Mesenchymal stem cell (in vitro differentiated cells and primary cell): ENCODE measurements at regions not wholly inside any gene's neighbourhood (a gene's known extent, or its start where the extent isn't known, plus 50 kb on each side); places are given as distances from the start of the nearest gene placed in this dataset.

Experiments
- DNase-seq: peaks from one replicate; pipeline ENCODE4 v3.0.0-alpha.2; 2013
- H2AFZ ChIP-seq: one replicate; pipeline ENCODE4 v1.6.1; 2013; ENCODE audit warnings: low read depth, mild to moderate bottlenecking, control low read depth, inconsistent platforms, low read length, moderate library complexity
- H2AK5ac ChIP-seq: 2 replicates; pipeline ENCODE4 v1.6.1; 2013; ENCODE audit warnings: low read length, moderate library complexity, mild to moderate bottlenecking, inconsistent platforms; ENCODE audit not compliant: severe bottlenecking
- H2BK120ac ChIP-seq: one replicate; pipeline ENCODE4 v1.6.1; 2013; ENCODE audit warnings: low read depth, mild to moderate bottlenecking, inconsistent platforms, low read length, moderate library complexity
- H2BK12ac ChIP-seq, 2 experiments: one replicate each; pipeline ENCODE4 v1.6.1; 2013; ENCODE audit warnings: inconsistent platforms in 2 of 2, low read length in 2 of 2, mild to moderate bottlenecking in 2 of 2, moderate library complexity in 2 of 2, control low read depth in 1 of 2
- H2BK15ac ChIP-seq: one replicate; pipeline ENCODE4 v1.6.1; 2013; ENCODE audit warnings: mild to moderate bottlenecking, low read depth, inconsistent platforms; ENCODE audit not compliant: poor library complexity, severe bottlenecking
- H2BK5ac ChIP-seq: 2 replicates; pipeline ENCODE4 v1.6.1; 2013; ENCODE audit warnings: low read depth, mild to moderate bottlenecking, low read length, control low read depth, inconsistent platforms; ENCODE audit not compliant: poor library complexity, severe bottlenecking
- H3K14ac ChIP-seq, 2 experiments: one replicate each; pipeline ENCODE4 v1.6.1; 2013; ENCODE audit warnings: inconsistent platforms in 2 of 2, low read length in 2 of 2, control low read depth in 1 of 2, mild to moderate bottlenecking in 1 of 2, moderate library complexity in 1 of 2
- H3K18ac ChIP-seq, 2 experiments: one replicate each; pipeline ENCODE4 v1.6.1; 2013; ENCODE audit warnings: inconsistent platforms in 2 of 2, low read length in 2 of 2, control low read depth in 1 of 2, low read depth in 1 of 2, mild to moderate bottlenecking in 1 of 2
- H3K23ac ChIP-seq, 2 experiments: one replicate each; pipeline ENCODE4 v1.6.1; 2013; ENCODE audit warnings: inconsistent platforms in 2 of 2, low read length in 2 of 2, mild to moderate bottlenecking in 2 of 2, moderate library complexity in 2 of 2, control low read depth in 1 of 2
- H3K27ac ChIP-seq: 2 replicates; pipeline ENCODE4 v1.5.1; 2013; ENCODE audit warnings: mild to moderate bottlenecking, moderate library complexity, low read length, control low read depth, inconsistent platforms; ENCODE audit not compliant: poor library complexity, severe bottlenecking
- H3K27me3 ChIP-seq, 2 experiments: 2 replicates each; pipeline versions ENCODE4 v1.6.1 to v1.7.0; 2013; ENCODE audit warnings: low read length in 2 of 2, mild to moderate bottlenecking in 2 of 2, moderate library complexity in 2 of 2, control low read depth in 1 of 2, inconsistent platforms in 1 of 2; ENCODE audit not compliant: control insufficient read depth in 1 of 2, insufficient read depth in 1 of 2
- H3K36me3 ChIP-seq, 2 experiments: 2 replicates each; pipeline versions ENCODE4 v1.6.1 to v1.7.0; 2013; ENCODE audit warnings: low read length in 2 of 2, control low read depth in 1 of 2, inconsistent platforms in 1 of 2, low read depth in 1 of 2, mild to moderate bottlenecking in 1 of 2; ENCODE audit not compliant: insufficient read depth in 2 of 2, control insufficient read depth in 1 of 2
- H3K4ac ChIP-seq, 2 experiments: one replicate each; pipeline ENCODE4 v1.6.1; 2013; ENCODE audit warnings: inconsistent platforms in 2 of 2, low read length in 2 of 2, mild to moderate bottlenecking in 2 of 2, moderate library complexity in 2 of 2, control low read depth in 1 of 2, low read depth in 1 of 2
- H3K4me1 ChIP-seq: 2 replicates; pipeline ENCODE4 v1.6.1; 2013; ENCODE audit warnings: low read depth, low read length, control low read depth; ENCODE audit not compliant: control insufficient read depth, insufficient read depth
- H3K4me2 ChIP-seq: 2 replicates; pipeline ENCODE4 v1.6.1; 2013; ENCODE audit warnings: low read length, mild to moderate bottlenecking, inconsistent platforms; ENCODE audit not compliant: poor library complexity, severe bottlenecking
- H3K4me3 ChIP-seq, 2 experiments: 2 replicates each; pipeline versions ENCODE4 v1.5.1 to v1.7.0; 2013; ENCODE audit warnings: low read length in 2 of 2, mild to moderate bottlenecking in 2 of 2, control low read depth in 1 of 2, low read depth in 1 of 2; ENCODE audit not compliant: insufficient read depth in 1 of 2
- H3K79me1 ChIP-seq: replicated peaks from 2 replicates; pipeline ENCODE4 v1.6.1; 2013; ENCODE audit warnings: mild to moderate bottlenecking, control low read depth, low read length, inconsistent platforms; ENCODE audit not compliant: poor library complexity, severe bottlenecking
- H3K9ac ChIP-seq: 2 replicates; pipeline ENCODE4 v1.7.0; 2013; ENCODE audit warnings: mild to moderate bottlenecking, low read length, moderate library complexity
- H3K9me3 ChIP-seq: 2 replicates; pipeline ENCODE4 v1.7.0; 2013; ENCODE audit warnings: mild to moderate bottlenecking, low read length; ENCODE audit not compliant: control insufficient read depth
- H4K8ac ChIP-seq: one replicate; pipeline ENCODE4 v1.6.1; 2013; ENCODE audit warnings: inconsistent platforms, mild to moderate bottlenecking, low read length, moderate library complexity
- H4K91ac ChIP-seq: one replicate; pipeline ENCODE4 v1.6.1; 2013; ENCODE audit warnings: mild to moderate bottlenecking, low read length, inconsistent platforms
- WGBS: methylation state at CpG from one replicate; pipeline ENCODE4 v1.1.7; 2013; ENCODE audit warnings: mixed read lengths; 5-methylcytosine and 5-hydroxymethylcytosine counted together

DNA sequence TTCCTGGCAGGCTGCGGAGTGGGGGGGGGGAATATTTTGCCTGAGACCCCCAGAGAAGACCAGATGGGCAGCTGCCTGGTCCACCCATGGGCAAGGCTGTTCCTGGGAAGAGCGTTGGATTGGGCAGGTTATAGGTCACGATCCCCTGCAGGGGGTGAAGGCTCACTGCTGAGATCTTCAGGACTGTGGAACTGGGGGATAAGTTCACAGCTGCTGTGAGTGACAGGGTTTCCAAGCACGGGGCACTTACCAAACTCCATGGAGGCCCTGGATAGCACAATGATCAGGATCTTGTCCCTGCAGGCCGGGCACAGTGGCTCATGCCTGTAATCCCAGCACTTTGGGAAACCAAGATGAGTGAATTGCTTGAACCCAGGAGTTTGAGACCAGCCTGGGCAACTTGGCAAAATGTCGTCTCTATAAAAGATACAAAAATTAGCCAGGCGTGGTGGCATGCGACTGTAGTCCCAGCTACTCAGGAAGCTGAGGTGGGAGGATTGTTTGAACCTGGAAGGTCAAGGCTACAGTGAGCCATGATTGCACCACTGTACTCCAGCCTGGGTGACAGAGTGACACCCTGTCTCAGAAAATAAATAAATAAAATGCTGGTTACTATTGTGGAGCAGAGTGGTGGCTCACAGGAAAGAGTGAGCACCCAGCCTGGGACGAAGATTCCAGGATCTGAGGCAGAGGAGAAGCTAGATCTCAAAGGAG lies 68.0 kb upstream of the HELT start:
- Histone ChIP-seq H2AFZ (no peak overlapping the region), H2BK12ac (no peak overlapping the region), H3K27ac (no peak overlapping the region), H4K91ac (no peak overlapping the region), H3K23ac (no peak overlapping the region), H3K4me1 (no peaks in the 10 kb centered on the region), H3K27me3 (peaks cover 6 to 47% of the 10 kb centered on the region in 2 experiments), H3K36me3 (no peaks in the 10 kb centered on the region), H2BK120ac (no peak overlapping the region), H3K4me2 (no peak overlapping the region), H4K8ac (no peak overlapping the region), H3K14ac (no peak overlapping the region), H2AK5ac (no peak overlapping the region), H3K79me1 (no peaks in the 10 kb centered on the region), H3K4ac (no peak overlapping the region), H3K4me3 (no peak overlapping the region), H3K18ac (no peak overlapping the region), H3K9me3 (no peaks in the 10 kb centered on the region), H3K9ac (no peak overlapping the region), H2BK15ac (no peak overlapping the region), H2BK5ac (no peak overlapping the region)
- DNase-seq = no peak
- WGBS = 66% methylated on average over 9 of the region's 9 CpGs

- Histone ChIP-seq H3K27ac (no peak overlapping the region), H2BK12ac (no peak overlapping the region), H2AK5ac (no peak overlapping the region), H4K91ac (no peak overlapping the region), H2BK5ac (no peak overlapping the region), H4K8ac (no peak overlapping the region), H3K9ac (no peak overlapping the region), H3K4ac (no peak overlapping the region), H3K27me3 (peaks cover 6 to 47% of the 10 kb centered on the region in 2 experiments), H3K4me2 (no peak overlapping the region), H3K14ac (no peak overlapping the region), H2BK120ac (no peak overlapping the region), H2BK15ac (no peak overlapping the region), H2AFZ (no peak overlapping the region), H3K79me1 (no peaks in the 10 kb centered on the region), H3K36me3 (no peaks in the 10 kb centered on the region), H3K4me3 (no peak overlapping the region), H3K18ac (no peak overlapping the region), H3K4me1 (no peaks in the 10 kb centered on the region), H3K23ac (no peak overlapping the region), H3K9me3 (no peaks in the 10 kb centered on the region)
- 86% methylated on average over 13 of the region's 13 CpGs for WGBS
- DNase-seq = no peak
Observed at GRCh38 chr4:184950926-184951325, 67.4 kb upstream of the HELT start.

DNA sequence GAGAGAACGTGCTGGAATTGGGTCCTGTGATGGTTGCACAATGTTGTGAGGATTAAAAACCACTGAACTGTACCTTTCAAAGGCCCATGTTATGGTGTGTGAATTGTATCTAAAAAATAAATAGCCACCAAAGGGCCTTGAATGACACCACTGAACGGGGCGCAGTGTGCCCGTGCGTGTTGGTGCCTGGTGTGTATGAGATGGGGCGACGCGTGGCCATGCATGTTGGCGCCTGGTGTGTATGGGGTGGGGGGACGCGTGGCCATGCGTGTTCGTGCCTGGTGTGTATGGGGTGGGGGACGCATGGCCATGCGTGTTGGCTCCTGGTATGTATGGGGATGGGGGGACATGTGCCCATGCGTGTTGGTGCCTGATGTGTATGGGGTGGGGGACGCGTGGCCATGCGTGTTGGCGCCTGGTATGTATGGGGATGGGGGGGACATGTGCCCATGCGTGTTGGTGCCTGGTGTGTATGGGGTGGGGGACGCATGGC lies 66.6 kb upstream of the HELT start:
- DNase-seq = no peak
- H3K18ac ChIP-seq = no peak overlapping the region
- no peak overlapping the region for H3K4ac ChIP-seq
- H2BK12ac ChIP-seq = no peak overlapping the region
- H3K79me1 ChIP-seq = no peaks in the 10 kb centered on the region
- peaks cover 6 to 43% of the 10 kb centered on the region in 2 experiments for H3K27me3 ChIP-seq
- 96% methylated on average over 22 of the region's 22 CpGs for WGBS
- no peak overlapping the region for H3K4me2 ChIP-seq
- no peak overlapping the region for H2AFZ ChIP-seq
- H3K14ac ChIP-seq = no peak overlapping the region
- no peak overlapping the region for H3K9ac ChIP-seq
- H3K23ac ChIP-seq = no peak overlapping the region
- no peaks in the 10 kb centered on the region for H3K36me3 ChIP-seq
- no peaks in the 10 kb centered on the region for H3K9me3 ChIP-seq
- no peak overlapping the region for H3K4me3 ChIP-seq
- no peak overlapping the region for H2BK120ac ChIP-seq
- no peak overlapping the region for H2BK15ac ChIP-seq
- no peak overlapping the region for H4K8ac ChIP-seq
- no peak overlapping the region for H3K27ac ChIP-seq
- peak overlapping the region; percentile 39 for H4K91ac ChIP-seq
- no peak overlapping the region for H2AK5ac ChIP-seq
- H2BK5ac ChIP-seq = no peak overlapping the region
- no peaks in the 10 kb centered on the region for H3K4me1 ChIP-seq

DNA sequence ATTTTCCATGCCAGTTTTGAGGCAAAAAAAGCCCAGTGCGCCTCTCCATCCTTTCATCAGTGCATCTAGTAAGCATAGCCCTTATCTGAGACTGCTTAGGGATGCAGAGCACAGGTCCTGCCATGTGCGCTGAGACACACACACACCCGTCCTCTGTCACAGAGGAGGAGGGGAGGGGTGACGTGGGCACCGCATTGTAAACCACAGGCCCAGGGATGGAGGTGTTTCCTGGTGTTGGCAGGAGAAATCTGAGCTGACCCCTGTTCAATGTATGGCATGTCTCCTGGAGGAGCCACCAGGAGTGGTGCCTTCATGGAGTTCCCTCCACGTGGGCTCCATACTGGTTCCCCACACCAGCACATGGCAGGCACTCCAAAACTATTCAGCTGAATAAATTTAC lies 65.8 kb upstream of the HELT start:
- H3K9me3 ChIP-seq = no peaks in the 10 kb centered on the region

More for the DNA sequence above, 65.8 kb upstream of the HELT start:
- no peak overlapping the region for H3K14ac ChIP-seq
- no peak overlapping the region for H2BK12ac ChIP-seq
- no peak overlapping the region for H3K27ac ChIP-seq
- no peak overlapping the region for H3K4me3 ChIP-seq
- H3K18ac ChIP-seq = no peak overlapping the region
- no peaks in the 10 kb centered on the region for H3K4me1 ChIP-seq
- H2AK5ac ChIP-seq = no peak overlapping the region
- no peaks in the 10 kb centered on the region for H3K79me1 ChIP-seq
- H2BK120ac ChIP-seq = no peak overlapping the region
- no peak overlapping the region for H3K4ac ChIP-seq
- H3K9ac ChIP-seq = no peak overlapping the region
- no peak overlapping the region for H2AFZ ChIP-seq
- H3K27me3 ChIP-seq = peaks cover 6 to 41% of the 10 kb centered on the region in 2 experiments
- H3K4me2 ChIP-seq = no peak overlapping the region
- H4K8ac ChIP-seq = no peak overlapping the region
- no peak overlapping the region for H2BK15ac ChIP-seq
- no peak overlapping the region for H4K91ac ChIP-seq
- DNase-seq = no peak
- H3K36me3 ChIP-seq = no peaks in the 10 kb centered on the region
- 72% methylated on average over 6 of the region's 6 CpGs for WGBS
- no peak overlapping the region for H2BK5ac ChIP-seq
- no peak overlapping the region for H3K23ac ChIP-seq
